ENCODE measurements at regions not wholly inside any gene's neighbourhood (a gene's known extent, or its start where the extent isn't known, plus 50 kb on each side); places are given as distances from the start of the nearest gene placed in this dataset.
A peak's percentile ranks its signal among the peaks of the same experiment; 100 is the strongest.

GRCh38 chr5:54885636-54886035 is 99.8 kb downstream of the ESM1 start:
- no peak overlapping the region for H3K4me3 ChIP-seq (ENCODE audit: low read depth, low read length)
- TF ChIP-seq, protein P1, sequence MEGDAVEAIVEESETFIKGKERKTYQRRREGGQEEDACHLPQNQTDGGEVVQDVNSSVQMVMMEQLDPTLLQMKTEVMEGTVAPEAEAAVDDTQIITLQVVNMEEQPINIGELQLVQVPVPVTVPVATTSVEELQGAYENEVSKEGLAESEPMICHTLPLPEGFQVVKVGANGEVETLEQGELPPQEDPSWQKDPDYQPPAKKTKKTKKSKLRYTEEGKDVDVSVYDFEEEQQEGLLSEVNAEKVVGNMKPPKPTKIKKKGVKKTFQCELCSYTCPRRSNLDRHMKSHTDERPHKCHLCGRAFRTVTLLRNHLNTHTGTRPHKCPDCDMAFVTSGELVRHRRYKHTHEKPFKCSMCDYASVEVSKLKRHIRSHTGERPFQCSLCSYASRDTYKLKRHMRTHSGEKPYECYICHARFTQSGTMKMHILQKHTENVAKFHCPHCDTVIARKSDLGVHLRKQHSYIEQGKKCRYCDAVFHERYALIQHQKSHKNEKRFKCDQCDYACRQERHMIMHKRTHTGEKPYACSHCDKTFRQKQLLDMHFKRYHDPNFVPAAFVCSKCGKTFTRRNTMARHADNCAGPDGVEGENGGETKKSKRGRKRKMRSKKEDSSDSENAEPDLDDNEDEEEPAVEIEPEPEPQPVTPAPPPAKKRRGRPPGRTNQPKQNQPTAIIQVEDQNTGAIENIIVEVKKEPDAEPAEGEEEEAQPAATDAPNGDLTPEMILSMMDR (IDR thresholded peaks at IDR 0.05; ENCODE audit: insufficient read depth, low read depth, low read length) = no peak
- no peak for DNase-seq (ENCODE audit: low read depth)

GRCh38 chr5:54884195-54884536 is 101.2 kb downstream of the ESM1 start:
- H3K4me3 ChIP-seq (ENCODE audit: low read depth, low read length) = no peak overlapping the region
- DNase-seq (ENCODE audit: low read depth) = no peak
- TF ChIP-seq, protein P1 (IDR thresholded peaks at IDR 0.05; ENCODE audit: insufficient read depth, low read depth, low read length) = no peak

DNA sequence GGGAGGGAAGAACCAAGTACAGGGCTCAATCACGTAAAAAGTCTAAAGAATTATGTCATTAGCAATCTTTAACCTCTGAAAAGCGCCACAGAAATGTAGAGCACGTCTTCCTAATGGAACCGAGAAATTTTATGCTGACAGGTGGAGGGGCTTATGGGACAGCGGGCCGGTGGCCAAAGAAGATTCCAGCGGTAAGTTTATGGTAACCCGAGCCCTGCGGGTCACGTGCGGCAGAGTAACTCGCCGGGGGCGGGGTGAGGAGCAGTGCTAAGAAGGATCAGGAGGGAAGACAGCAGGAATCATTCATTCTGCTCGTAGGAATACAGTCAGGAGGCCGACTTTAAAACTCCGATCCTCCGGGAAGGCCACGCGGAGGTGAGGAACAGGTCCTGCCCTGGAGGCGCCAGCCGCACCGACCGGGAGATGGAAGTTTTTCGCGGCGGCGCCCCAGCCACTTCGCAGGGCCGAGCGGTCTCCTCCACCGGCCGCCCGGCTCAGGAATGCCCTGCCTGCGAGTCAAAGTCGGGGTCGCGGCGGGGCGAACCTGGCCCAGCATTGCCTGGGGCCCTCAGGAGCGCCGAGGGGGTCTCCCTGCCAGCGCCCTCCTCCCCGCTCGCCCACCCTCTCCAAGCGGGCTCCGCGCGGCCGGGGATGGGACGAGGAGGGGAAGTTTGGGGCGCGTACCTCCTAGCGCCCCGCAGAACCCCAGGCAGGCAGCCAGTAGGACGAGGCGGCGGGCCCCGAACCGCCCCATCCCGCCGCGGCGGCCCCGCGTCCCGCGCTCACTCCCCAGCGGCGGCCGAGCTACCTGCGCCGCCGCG is 101.8 kb downstream of the ESM1 start:
- peak; percentile 58 for DNase-seq (ENCODE audit: low read depth)
- TF ChIP-seq, protein P1 (IDR thresholded peaks at IDR 0.05; ENCODE audit: insufficient read depth, low read depth, low read length) = no peak
- H3K4me3 ChIP-seq (ENCODE audit: low read depth, low read length) = peak overlapping the region; percentile 44

DNA sequence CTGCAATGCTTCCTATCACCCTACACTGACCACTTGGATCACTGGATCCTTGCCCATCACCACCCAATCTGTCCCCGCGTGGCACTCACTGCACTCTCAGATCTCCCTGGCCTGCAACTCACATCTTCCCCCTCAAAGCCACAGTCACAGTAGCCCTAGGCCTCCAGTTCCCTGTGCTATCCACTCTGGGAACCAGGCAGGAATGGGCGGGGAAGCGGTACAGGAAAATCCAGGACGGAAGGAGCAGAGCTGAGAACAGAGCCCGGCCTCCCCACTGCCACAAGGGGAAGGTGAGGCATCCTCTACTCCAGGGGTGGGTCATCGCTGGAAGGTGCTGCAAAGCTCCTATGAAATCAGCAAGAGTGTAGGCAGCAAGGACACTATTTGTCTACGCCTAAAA is 102.6 kb downstream of the ESM1 start:
- no peak overlapping the region for H3K4me3 ChIP-seq (ENCODE audit: low read depth, low read length)
- no peak for DNase-seq (ENCODE audit: low read depth)
- TF ChIP-seq, protein P1 (IDR thresholded peaks at IDR 0.05; ENCODE audit: insufficient read depth, low read depth, low read length) = no peak

DNA sequence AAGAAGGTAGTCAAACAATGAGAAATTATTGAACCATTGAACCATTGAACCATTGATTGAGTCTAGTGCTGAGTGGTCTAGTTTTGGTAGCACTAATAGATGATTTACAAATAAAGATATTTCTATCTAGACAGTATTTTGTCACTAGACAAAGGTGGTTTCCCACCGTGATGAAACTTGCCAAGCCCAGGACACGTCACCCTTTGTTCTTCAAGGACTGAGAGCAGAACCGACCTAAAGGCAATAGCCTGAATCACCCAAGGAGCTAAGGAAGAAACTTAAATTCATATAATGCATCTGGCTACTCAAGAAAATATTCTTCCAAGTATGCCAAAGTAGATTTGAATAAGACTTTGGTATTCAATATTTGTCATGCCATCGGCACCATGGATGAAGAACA is 103.3 kb downstream of the ESM1 start:
- DNase-seq (ENCODE audit: low read depth) = no peak
- no peak overlapping the region for H3K4me3 ChIP-seq (ENCODE audit: low read depth, low read length)
- TF ChIP-seq, protein P1 (IDR thresholded peaks at IDR 0.05; ENCODE audit: insufficient read depth, low read depth, low read length) = no peak

GRCh38 chr5:54881286-54882005 is 103.9 kb downstream of the ESM1 start:
- TF ChIP-seq, protein P1 (IDR thresholded peaks at IDR 0.05; ENCODE audit: insufficient read depth, low read depth, low read length) = no peak
- DNase-seq (ENCODE audit: low read depth) = no peak
- no peak overlapping the region for H3K4me3 ChIP-seq (ENCODE audit: low read depth, low read length)
